Erythroblast (primary cell): ENCODE measurements at regions not wholly inside any gene's neighbourhood (a gene's known extent, or its start where the extent isn't known, plus 50 kb on each side); places are given as distances from the start of the nearest gene placed in this dataset.

Experiments
- DNase-seq, 2 experiments: peaks; one replicate each; lab custom pipeline; 2025; lab: John Stamatoyannopoulos, UW
- GATA1 ChIP-seq: IDR thresholded peaks from 2 replicates; pipeline ENCODE4 v1.6.1; 2011; ENCODE audit warnings: low read depth, mild to moderate bottlenecking, control low read depth, low read length, moderate library complexity
- POLR2A ChIP-seq: IDR thresholded peaks from 2 replicates; pipeline ENCODE4 v1.6.1; 2011; ENCODE audit warnings: mild to moderate bottlenecking, low read length

GRCh38 chr21:17348849-17349248, 164.0 kb upstream of the CXADR start:
- no peak for DNase-seq
- no peak for TF ChIP-seq POLR2A
- no peak for TF ChIP-seq GATA1

GRCh38 chr21:17351766-17352165, 161.1 kb upstream of the CXADR start:
- no peak for TF ChIP-seq POLR2A
- TF ChIP-seq GATA1, result no peak
- DNase-seq, result no peak

- TF ChIP-seq GATA1, result no peak
- no peak for TF ChIP-seq POLR2A
- no peak for DNase-seq
Observed at GRCh38 chr21:17352996-17353655, 159.7 kb upstream of the CXADR start.

- TF ChIP-seq POLR2A (no peak), GATA1 (no peak)
- no peak for DNase-seq
Observed at GRCh38 chr21:17359781-17360180, 153.1 kb upstream of the CXADR start.

GRCh38 chr21:17368748-17369363, 144.0 kb upstream of the CXADR start:
- DNase-seq, result no peak
- no peak for TF ChIP-seq GATA1

GRCh38 chr21:17370263-17370662, 142.6 kb upstream of the CXADR start:
- no peak for DNase-seq
- TF ChIP-seq GATA1 (no peak), POLR2A (no peak)

GRCh38 chr21:17370916-17371315, 141.9 kb upstream of the CXADR start:
- no peak for DNase-seq
- TF ChIP-seq GATA1, result no peak
- no peak for TF ChIP-seq POLR2A

- TF ChIP-seq GATA1, result no peak
- TF ChIP-seq POLR2A, result no peak
Observed at GRCh38 chr21:17371450-17371849, 141.4 kb upstream of the CXADR start.

GRCh38 chr21:17372200-17372599, 140.6 kb upstream of the CXADR start:
- DNase-seq, result no peak
- no peak for TF ChIP-seq POLR2A
- no peak for TF ChIP-seq GATA1

More at GRCh38 chr21:17371450-17371849, 141.4 kb upstream of the CXADR start:
- no peak for DNase-seq

- TF ChIP-seq GATA1 (no peak), POLR2A (no peak)
- no peak for DNase-seq
Observed at GRCh38 chr21:17386498-17386897, 126.3 kb upstream of the CXADR start.

- peak; percentile 51 to 73 for DNase-seq
- TF ChIP-seq GATA1, result no peak
- TF ChIP-seq POLR2A, result no peak
Observed at GRCh38 chr21:17387030-17387617, 125.7 kb upstream of the CXADR start.

- TF ChIP-seq POLR2A (no peak), GATA1 (no peak)
Observed at GRCh38 chr21:17388226-17388625, 124.6 kb upstream of the CXADR start.

GRCh38 chr21:17389311-17389710, 123.5 kb upstream of the CXADR start:
- no peak for TF ChIP-seq GATA1
- no peak for TF ChIP-seq POLR2A
- DNase-seq, result no peak

More at GRCh38 chr21:17388226-17388625, 124.6 kb upstream of the CXADR start:
- no peak for DNase-seq

GRCh38 chr21:17390569-17390968, 122.3 kb upstream of the CXADR start:
- TF ChIP-seq POLR2A, result no peak
- no peak for TF ChIP-seq GATA1
- DNase-seq, result no peak
